SW480 (cell line): ENCODE measurements at regions not wholly inside any gene's neighbourhood (a gene's known extent, or its start where the extent isn't known, plus 50 kb on each side); places are given as distances from the start of the nearest gene placed in this dataset.
"Not testable (repeated sequence)": the region's sequence is repeated elsewhere in the genome, so short reads cannot be mapped to it uniquely, and the experiment has no call there.

ENCODE experiments used
- DNase-seq: peaks from one replicate; pipeline ENCODE4 v3.0.0-alpha.2; 2016; ENCODE audit warnings: low spot score

- DNase-seq = no peak
Measured at GRCh38 chr11:15841931-15842740, 514.2 kb downstream of the SOX6 start.

- peak; percentile 10 for DNase-seq
Measured at GRCh38 chr11:15843309-15843872, 513.0 kb downstream of the SOX6 start.

GRCh38 chr11:15845261-15845660 is 511.1 kb downstream of the SOX6 start:
- DNase-seq = no peak

GRCh38 chr11:15848631-15849168 is 507.6 kb downstream of the SOX6 start:
- no peak for DNase-seq

GRCh38 chr11:15849257-15849656 is 507.1 kb downstream of the SOX6 start:
- DNase-seq = no peak

- DNase-seq = not testable (repeated sequence)
Measured at GRCh38 chr11:15850335-15850734, 506.0 kb downstream of the SOX6 start.

GRCh38 chr11:15851051-15851498 is 505.3 kb downstream of the SOX6 start:
- DNase-seq = no peak

GRCh38 chr11:15852179-15852578 is 504.2 kb downstream of the SOX6 start:
- peak; percentile 16 for DNase-seq

GRCh38 chr11:15854245-15854644 is 502.1 kb downstream of the SOX6 start:
- DNase-seq = no peak

- DNase-seq = no peak
Measured at GRCh38 chr11:15858881-15859280, 497.5 kb downstream of the SOX6 start.

GRCh38 chr11:15859411-15859810 is 496.9 kb downstream of the SOX6 start:
- DNase-seq = no peak

GRCh38 chr11:15861256-15861655 is 495.1 kb downstream of the SOX6 start:
- DNase-seq = no peak

GRCh38 chr11:15863411-15863810 is 492.9 kb downstream of the SOX6 start:
- DNase-seq = peak; percentile 9

GRCh38 chr11:15864026-15864805 is 492.1 kb downstream of the SOX6 start:
- no peak for DNase-seq

GRCh38 chr11:15865212-15865987 is 490.9 kb downstream of the SOX6 start:
- no peak for DNase-seq

- no peak for DNase-seq
Measured at GRCh38 chr11:15867871-15868270, 488.5 kb downstream of the SOX6 start.

GRCh38 chr11:15870911-15871310 is 485.4 kb downstream of the SOX6 start:
- no peak for DNase-seq

GRCh38 chr11:15871904-15872626 is 484.3 kb downstream of the SOX6 start:
- no peak for DNase-seq

- no peak for DNase-seq
Measured at GRCh38 chr11:15873501-15873900, 482.8 kb downstream of the SOX6 start.

GRCh38 chr11:15874704-15875103 is 481.6 kb downstream of the SOX6 start:
- no peak for DNase-seq

- no peak for DNase-seq
Measured at GRCh38 chr11:15875393-15875792, 481.0 kb downstream of the SOX6 start.
